Osteoblast (primary cell): ENCODE measurements at regions not wholly inside any gene's neighbourhood (a gene's known extent, or its start where the extent isn't known, plus 50 kb on each side); places are given as distances from the start of the nearest gene placed in this dataset.

Experiments
- DNase-seq: peaks from one replicate; pipeline ENCODE4 v3.0.0; 2011; ENCODE audit warnings: low spot score, mixed read lengths; ENCODE audit not compliant: insufficient read length; ENCODE audit errors: missing footprints
- H2AFZ ChIP-seq: 2 replicates; pipeline ENCODE4 v1.6.0; 2011; ENCODE audit warnings: mild to moderate bottlenecking, low read length
- H3K27ac ChIP-seq: 2 replicates; pipeline ENCODE4 v1.5.1; 2011; ENCODE audit warnings: mild to moderate bottlenecking, low read depth, low read length, moderate library complexity
- H3K27me3 ChIP-seq: 2 replicates; pipeline ENCODE4 v1.6.0; 2012; ENCODE audit warnings: mild to moderate bottlenecking, control low read depth, inconsistent platforms, low read length, moderate library complexity; ENCODE audit not compliant: insufficient read depth
- H3K36me3 ChIP-seq: 2 replicates; pipeline ENCODE4 v1.5.1; 2011; ENCODE audit warnings: mild to moderate bottlenecking, low read length, control low read depth, moderate library complexity; ENCODE audit not compliant: insufficient read depth
- H3K4me1 ChIP-seq: 2 replicates; pipeline ENCODE4 v1.5.1; 2011; ENCODE audit warnings: mild to moderate bottlenecking, low read length, control low read depth, moderate library complexity; ENCODE audit not compliant: insufficient read depth
- H3K4me2 ChIP-seq: 2 replicates; pipeline ENCODE4 v1.6.0; 2011; ENCODE audit warnings: mild to moderate bottlenecking, low read length; ENCODE audit not compliant: insufficient read depth
- H3K4me3 ChIP-seq: fragments of 200-600 bp; sonication (generic); 3 replicates; pipeline ENCODE4 v1.5.1; 2012; ENCODE audit warnings: mild to moderate bottlenecking, low read length, inconsistent platforms; ENCODE audit not compliant: insufficient read depth
- H3K79me2 ChIP-seq: 2 replicates; pipeline ENCODE4 v1.6.0; 2012; ENCODE audit warnings: mild to moderate bottlenecking, low read length, control low read depth, inconsistent platforms; ENCODE audit not compliant: insufficient read depth
- H3K9me3 ChIP-seq: 2 replicates; pipeline ENCODE4 v1.5.1; 2011; ENCODE audit warnings: low read depth, low read length, control low read depth
- H4K20me1 ChIP-seq: 2 replicates; pipeline ENCODE4 v1.6.0; 2012; ENCODE audit warnings: mild to moderate bottlenecking, low read length, control low read depth; ENCODE audit not compliant: insufficient read depth
- CTCF ChIP-seq: IDR thresholded peaks from 2 replicates; pipeline ENCODE4 v1.5.1; 2011; ENCODE audit warnings: mild to moderate bottlenecking, low read depth, low read length, moderate library complexity; ENCODE audit errors: extremely low read depth

- no peak overlapping the region for H3K4me3 ChIP-seq
- no peaks in the 10 kb centered on the region for H3K4me1 ChIP-seq
- H3K27me3 ChIP-seq = no peaks in the 10 kb centered on the region
- no peak for DNase-seq
- H3K9me3 ChIP-seq = no peaks in the 10 kb centered on the region
- H3K36me3 ChIP-seq = no peaks in the 10 kb centered on the region
- H3K79me2 ChIP-seq = no peaks in the 10 kb centered on the region
- no peak overlapping the region for H3K27ac ChIP-seq
- H3K4me2 ChIP-seq = no peak overlapping the region
- TF ChIP-seq CTCF = no peak
- H4K20me1 ChIP-seq = no peaks in the 10 kb centered on the region
- H2AFZ ChIP-seq = no peak overlapping the region
These were observed 85.3 kb upstream of the SOX1 start for GRCh38 chr13:111981446-111982165.

GRCh38 chr13:111984349-111984748 is 82.6 kb upstream of the SOX1 start:
- Histone ChIP-seq H3K79me2 (no peaks in the 10 kb centered on the region), H3K27me3 (no peaks in the 10 kb centered on the region), H3K36me3 (no peaks in the 10 kb centered on the region), H3K4me2 (no peak overlapping the region), H2AFZ (no peak overlapping the region), H3K27ac (no peak overlapping the region), H4K20me1 (no peaks in the 10 kb centered on the region), H3K4me3 (no peak overlapping the region), H3K4me1 (no peaks in the 10 kb centered on the region), H3K9me3 (peaks cover 2% of the 10 kb centered on the region)
- no peak for TF ChIP-seq CTCF
- DNase-seq = no peak

GRCh38 chr13:111990362-111990761 is 76.6 kb upstream of the SOX1 start:
- H3K36me3 ChIP-seq = no peaks in the 10 kb centered on the region
- H3K4me1 ChIP-seq = no peaks in the 10 kb centered on the region
- no peaks in the 10 kb centered on the region for H3K79me2 ChIP-seq
- DNase-seq = no peak
- H4K20me1 ChIP-seq = no peaks in the 10 kb centered on the region
- H3K4me2 ChIP-seq = no peak overlapping the region
- H2AFZ ChIP-seq = no peak overlapping the region
- no peak overlapping the region for H3K4me3 ChIP-seq
- H3K27ac ChIP-seq = no peak overlapping the region
- H3K27me3 ChIP-seq = no peaks in the 10 kb centered on the region
- no peak for TF ChIP-seq CTCF
- peaks cover 2% of the 10 kb centered on the region for H3K9me3 ChIP-seq

- no peak for TF ChIP-seq CTCF
- Histone ChIP-seq H3K4me2 (no peak overlapping the region), H4K20me1 (no peaks in the 10 kb centered on the region), H3K27ac (no peak overlapping the region), H3K4me1 (no peaks in the 10 kb centered on the region), H3K4me3 (no peak overlapping the region), H2AFZ (no peak overlapping the region), H3K27me3 (no peaks in the 10 kb centered on the region), H3K36me3 (no peaks in the 10 kb centered on the region), H3K79me2 (no peaks in the 10 kb centered on the region), H3K9me3 (no peaks in the 10 kb centered on the region)
- no peak for DNase-seq
These were observed 74.0 kb upstream of the SOX1 start for GRCh38 chr13:111992911-111993310.
